ENCODE measurements at regions not wholly inside any gene's neighbourhood (a gene's known extent, or its start where the extent isn't known, plus 50 kb on each side); places are given as distances from the start of the nearest gene placed in this dataset.

DNA sequence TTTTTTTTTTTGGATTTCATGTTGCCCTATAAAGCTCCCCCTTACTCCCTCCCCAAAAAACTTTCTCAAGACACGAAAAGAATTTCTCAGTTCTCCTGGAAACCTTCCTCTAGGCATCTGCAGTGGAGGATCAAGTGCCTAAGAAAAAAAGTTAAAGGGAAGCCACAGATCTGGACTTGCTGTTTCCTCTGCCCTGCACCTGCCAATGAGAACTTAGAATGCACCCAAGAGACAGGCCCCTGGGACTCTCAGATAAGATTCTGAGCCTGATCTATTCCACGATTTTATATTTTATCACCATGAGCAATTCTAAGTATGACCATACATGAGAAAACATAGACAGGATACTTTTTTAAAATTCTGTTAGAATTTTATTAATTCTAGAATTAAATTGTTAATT, 728.9 kb downstream of the BCL11B start:
- no peak for DNase-seq (ENCODE audit: low read depth in 2 of 2)

DNA sequence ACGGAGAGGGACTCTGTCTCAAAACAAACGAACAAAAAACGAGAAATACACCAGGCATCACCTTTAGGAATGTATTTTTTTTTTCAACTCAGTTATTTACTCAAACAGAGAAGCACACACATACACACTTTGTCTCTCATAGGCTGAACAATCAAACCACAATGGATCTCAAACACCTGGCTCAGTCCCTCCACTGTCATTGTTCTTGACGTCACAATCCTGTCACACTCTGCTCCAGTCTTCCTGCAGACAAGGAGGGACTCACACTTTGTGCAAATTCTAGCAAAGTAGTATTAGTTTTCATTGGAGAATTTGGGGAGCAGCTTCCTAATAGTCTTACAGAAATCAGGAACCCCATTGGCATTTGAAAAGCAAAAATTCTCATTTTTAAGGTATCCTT, 727.8 kb downstream of the BCL11B start:
- no peak for DNase-seq (ENCODE audit: low read depth in 2 of 2)

GRCh38 chr14:98545181-98545580, 726.8 kb downstream of the BCL11B start:
- DNase-seq (ENCODE audit: low read depth in 2 of 2): no peak

- DNase-seq (ENCODE audit: low read depth in 2 of 2): no peak
Observed at GRCh38 chr14:98548071-98548686, 723.8 kb downstream of the BCL11B start.

DNA sequence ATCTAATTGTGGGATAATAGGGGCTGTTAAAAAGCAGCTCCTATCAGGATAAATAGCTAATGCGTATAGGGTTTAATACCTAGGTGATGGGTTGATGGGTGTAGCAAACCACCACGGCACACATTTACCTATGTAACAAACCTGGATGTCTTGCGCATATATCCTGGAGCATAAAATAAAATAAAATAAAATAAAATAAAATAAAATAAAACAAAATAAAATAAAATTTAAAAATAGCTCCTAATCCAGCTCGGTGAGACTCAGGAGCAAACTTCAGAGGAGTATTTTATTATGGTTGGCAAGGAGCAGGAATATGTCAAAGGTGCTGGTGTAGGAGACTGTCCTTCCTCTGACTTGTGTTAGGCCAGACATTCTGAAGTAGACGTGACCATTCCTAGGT, 721.0 kb downstream of the BCL11B start:
- no peak for DNase-seq (ENCODE audit: low read depth in 2 of 2)

DNA sequence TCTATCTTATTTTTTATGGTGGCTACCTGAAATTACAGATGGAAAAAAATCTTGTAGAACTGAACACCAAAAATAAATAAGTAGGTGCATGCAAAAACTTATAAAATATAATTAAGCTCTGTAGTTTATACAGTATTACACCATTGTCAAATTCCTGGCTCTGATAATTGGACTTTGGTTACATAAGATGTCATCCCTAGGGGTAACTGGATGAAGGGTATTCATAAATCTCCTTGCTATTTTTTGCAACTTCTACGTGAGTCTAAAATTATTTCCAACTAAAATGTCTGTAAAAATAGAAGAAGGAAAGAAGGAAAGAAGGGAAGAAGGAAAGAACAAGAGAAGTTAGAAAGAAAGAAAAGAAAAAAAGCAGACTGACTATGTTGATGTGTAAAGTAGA, 716.6 kb downstream of the BCL11B start:
- DNase-seq (ENCODE audit: low read depth in 2 of 2): no peak

DNA sequence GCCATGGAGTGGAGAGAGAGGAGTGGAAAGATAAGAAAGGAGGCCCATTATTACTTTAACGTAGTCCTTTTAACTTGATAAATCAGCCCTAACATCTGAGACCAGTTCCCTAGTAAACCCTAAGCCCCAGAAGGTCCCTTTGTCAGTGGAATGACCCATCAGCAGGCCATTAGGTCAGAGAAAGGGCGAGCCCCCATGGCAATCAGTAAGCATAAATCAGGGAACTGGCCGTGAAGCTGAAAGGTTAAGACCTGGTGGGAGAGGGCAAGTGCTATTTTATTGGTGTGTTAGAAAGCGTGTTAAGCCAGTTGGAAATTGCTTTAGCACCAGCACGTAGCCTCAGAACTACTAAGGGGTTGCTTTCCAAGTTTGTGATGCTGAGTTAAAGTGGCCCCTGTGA, 708.0 kb downstream of the BCL11B start:
- no peak for DNase-seq (ENCODE audit: low read depth in 2 of 2)

DNA sequence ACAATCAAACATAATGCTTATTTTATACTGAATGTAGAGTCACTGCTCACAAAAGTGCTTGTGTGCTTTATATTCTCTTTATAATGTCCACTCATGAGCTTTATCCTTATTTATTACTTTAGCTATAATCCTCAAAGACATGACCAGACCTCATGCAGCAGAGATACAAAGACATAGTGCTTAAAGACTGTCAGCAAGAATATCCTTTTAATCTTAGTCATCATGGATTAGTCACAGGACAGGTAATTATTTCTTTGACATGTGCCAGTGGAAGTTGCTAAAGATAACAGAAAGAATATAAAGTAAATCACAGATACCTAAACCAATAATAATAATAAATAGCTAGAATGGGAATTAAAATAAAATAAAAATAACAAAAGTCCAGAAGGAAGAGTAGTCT, 707.5 kb downstream of the BCL11B start:
- DNase-seq (ENCODE audit: low read depth in 2 of 2): no peak

- DNase-seq (ENCODE audit: low read depth in 2 of 2): no peak
Observed at GRCh38 chr14:98571104-98571503, 700.9 kb downstream of the BCL11B start.

- DNase-seq (ENCODE audit: low read depth in 2 of 2): no peak
Observed at GRCh38 chr14:98573082-98573481, 698.9 kb downstream of the BCL11B start.

DNA sequence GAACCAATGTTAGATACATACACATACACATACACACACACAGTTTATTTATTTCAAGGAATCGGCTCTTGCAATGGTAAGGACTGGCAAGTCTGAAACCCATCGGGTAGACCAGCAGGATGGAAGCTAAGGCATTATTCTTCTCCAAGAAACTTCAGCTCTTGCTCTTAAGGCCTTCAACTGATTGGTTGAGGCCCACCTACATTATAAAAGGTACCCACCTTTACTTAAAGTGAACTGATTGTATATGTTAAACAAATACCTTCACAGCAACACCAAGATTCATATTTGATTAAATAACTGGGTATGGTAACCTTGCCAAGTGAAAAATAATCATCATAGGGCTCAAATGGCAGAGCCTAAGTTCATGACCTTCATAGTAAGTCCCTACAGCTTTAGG, 695.5 kb downstream of the BCL11B start:
- no peak for DNase-seq (ENCODE audit: low read depth in 2 of 2)

DNA sequence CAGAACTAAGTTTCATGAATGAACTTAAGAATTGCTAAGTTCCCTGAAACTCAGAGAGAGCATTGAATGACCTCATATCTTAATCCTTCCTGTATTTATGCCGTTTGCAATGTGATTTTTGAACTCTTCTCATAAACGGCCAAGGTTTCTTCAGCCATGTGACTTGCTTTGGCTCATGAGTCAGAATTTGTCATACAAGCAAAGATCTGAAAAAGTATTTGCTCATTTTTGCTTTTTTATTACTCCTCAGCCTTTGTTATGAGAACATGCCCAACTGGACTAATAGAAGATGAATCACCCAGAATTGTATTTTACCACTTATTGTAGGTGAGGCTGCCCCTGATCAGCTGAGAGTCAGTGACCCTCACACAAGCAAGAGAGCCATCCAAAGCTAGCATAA, 693.8 kb downstream of the BCL11B start:
- no peak for DNase-seq (ENCODE audit: low read depth in 2 of 2)

GRCh38 chr14:98579140-98579539, 692.9 kb downstream of the BCL11B start:
- DNase-seq (ENCODE audit: low read depth in 2 of 2): no peak

DNA sequence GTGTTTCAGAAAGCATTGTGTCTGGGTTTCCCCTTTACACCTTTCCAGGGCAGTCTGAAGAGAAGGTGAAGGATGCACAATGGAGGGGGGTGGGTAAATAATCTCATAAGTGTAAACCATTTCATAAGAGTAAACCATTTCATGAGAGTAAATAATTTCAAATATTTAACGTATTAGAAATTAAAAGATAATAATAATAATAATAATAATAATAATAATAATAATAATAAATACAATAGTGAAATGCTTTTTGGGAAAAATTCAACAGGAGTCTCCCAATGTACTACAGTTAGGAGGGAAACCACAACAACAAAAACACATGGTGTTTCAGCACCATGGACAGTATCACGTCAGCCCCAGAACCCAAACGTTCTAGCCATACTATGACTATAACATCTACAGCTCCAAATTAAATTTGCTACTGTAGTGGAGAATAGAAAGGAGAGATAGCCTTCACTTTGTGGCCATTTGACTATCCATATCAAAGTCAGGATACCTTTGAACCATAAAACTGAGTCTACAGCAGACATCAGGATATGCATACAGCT, 691.8 kb downstream of the BCL11B start:
- no peak for DNase-seq (ENCODE audit: low read depth in 2 of 2)

- DNase-seq (ENCODE audit: low read depth in 2 of 2): no peak
Observed at GRCh38 chr14:98582276-98582675, 689.7 kb downstream of the BCL11B start.

- DNase-seq (ENCODE audit: low read depth in 2 of 2): no peak
Observed at GRCh38 chr14:98591161-98591560, 680.8 kb downstream of the BCL11B start.

- DNase-seq (ENCODE audit: low read depth in 2 of 2): no peak
Observed at GRCh38 chr14:98592611-98593170, 679.3 kb downstream of the BCL11B start.

- DNase-seq (ENCODE audit: low read depth in 2 of 2): no peak
Observed at GRCh38 chr14:98593361-98593761, 678.6 kb downstream of the BCL11B start.

DNA sequence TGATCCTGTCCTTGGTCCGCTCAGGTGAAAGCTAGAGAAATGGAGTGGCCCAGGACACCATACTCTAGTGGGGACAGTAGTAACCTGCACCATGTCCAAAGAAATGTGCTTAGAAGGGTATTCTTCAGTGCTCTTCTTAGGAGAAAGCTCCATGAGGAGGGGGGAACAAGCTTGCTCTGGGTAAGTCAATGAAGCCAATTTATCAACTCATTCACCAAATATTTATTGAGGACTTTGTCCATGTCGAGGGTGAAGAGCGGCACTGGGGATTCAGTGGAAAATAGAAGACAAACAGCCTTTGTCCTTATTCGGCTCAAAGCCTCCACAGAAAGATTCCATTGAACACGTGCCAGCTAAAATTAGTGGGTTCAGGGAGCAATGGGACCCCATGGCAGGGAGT, 677.8 kb downstream of the BCL11B start:
- no peak for DNase-seq (ENCODE audit: low read depth in 2 of 2)

GRCh38 chr14:98598576-98598975, 673.4 kb downstream of the BCL11B start:
- DNase-seq (ENCODE audit: low read depth in 2 of 2): no peak

DNA sequence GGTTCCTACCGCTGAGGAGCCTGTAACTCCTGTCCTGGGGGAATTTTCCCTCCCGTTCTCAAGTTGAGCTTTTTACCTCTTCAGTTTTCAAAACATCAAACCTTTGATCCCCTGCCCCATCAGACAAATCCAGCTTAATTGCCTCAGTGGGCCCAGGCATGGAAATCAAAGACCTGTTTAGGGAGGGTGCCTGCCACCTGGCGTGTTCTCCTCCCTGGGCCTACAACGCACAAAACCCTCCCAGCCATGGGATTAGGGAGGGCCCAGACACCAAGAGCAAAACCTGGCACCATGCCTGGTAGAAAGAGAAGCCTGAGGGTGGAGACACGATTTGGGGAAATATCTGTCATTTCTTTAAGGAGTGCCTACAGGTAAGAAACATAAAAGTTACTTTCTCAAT, 672.9 kb downstream of the BCL11B start:
- DNase-seq (ENCODE audit: low read depth in 2 of 2): no peak

DNA sequence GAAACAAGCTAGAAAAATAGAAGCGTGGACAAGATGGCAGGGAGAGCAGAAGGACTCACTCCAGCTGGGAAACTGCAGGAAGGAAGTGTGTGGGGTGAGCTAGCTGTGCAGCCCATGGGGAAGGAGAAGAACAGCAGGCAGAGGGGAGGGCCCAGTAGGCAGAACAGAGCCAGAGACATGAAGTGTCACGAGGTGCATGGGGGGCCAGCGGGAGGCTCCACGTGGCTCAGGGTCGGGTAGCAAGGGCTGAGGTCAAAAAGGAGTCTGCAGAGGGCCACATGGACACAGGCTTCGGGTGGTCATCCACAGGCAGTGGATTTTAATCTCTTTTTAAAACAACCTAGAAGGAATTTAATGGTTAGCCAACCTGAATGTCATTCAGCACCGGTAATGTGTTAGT, 669.0 kb downstream of the BCL11B start:
- no peak for DNase-seq (ENCODE audit: low read depth in 2 of 2)

GRCh38 chr14:98605043-98605442, 667.0 kb downstream of the BCL11B start:
- no peak for DNase-seq (ENCODE audit: low read depth in 2 of 2)

All from stimulated activated CD8-positive, alpha-beta memory T cell treated with anti-CD3 and anti-CD28 coated beads, Interleukin-2, amount 100 ng/mL, for 1 hour (primary cell).